HepG2 (cell line): ENCODE measurements at regions not wholly inside any gene's neighbourhood (a gene's known extent, or its start where the extent isn't known, plus 50 kb on each side); places are given as distances from the start of the nearest gene placed in this dataset.

Source experiments
- DPF2 ChIP-seq: sonication (generic); formaldehyde crosslinking; IDR thresholded peaks from 2 replicates; pipeline ENCODE4 v1.4.0; 2020; ENCODE audit warnings: mild to moderate bottlenecking, low read depth, missing genetic modification reagents, borderline replicate concordance
- FOXA1 ChIP-seq, 2 experiments: fragments of 450-650 bp in 1 of 2; sonication (generic) in 1 of 2; formaldehyde crosslinking in 1 of 2; IDR thresholded peaks; 2 replicates each; pipeline versions ENCODE4 v1.4.0 to v1.6.1; 2016 to 2020; ENCODE audit warnings: missing genetic modification reagents in 1 of 2
- GTF3A ChIP-seq: sonication (generic); formaldehyde crosslinking; conservative IDR thresholded peaks from 2 replicates; pipeline ENCODE4 v1.4.0; 2020; ENCODE audit warnings: mild to moderate bottlenecking, missing genetic modification reagents
- HMG20A ChIP-seq: IDR thresholded peaks from 2 replicates; pipeline ENCODE4 v1.6.1; 2016; ENCODE audit warnings: borderline replicate concordance
- HOXA3 ChIP-seq: sonication (generic); formaldehyde crosslinking; IDR thresholded peaks from 2 replicates; pipeline ENCODE4 v1.5.0; 2020; ENCODE audit warnings: missing genetic modification reagents
- IRF1 ChIP-seq: sonication (generic); formaldehyde crosslinking; IDR thresholded peaks from 2 replicates; pipeline ENCODE4 v1.4.0; 2020; ENCODE audit warnings: low read depth, mild to moderate bottlenecking, missing genetic modification reagents
- KDM6A ChIP-seq: IDR thresholded peaks from 2 replicates; pipeline ENCODE4 v1.6.1; 2016; ENCODE audit warnings: low read depth
- NR2F2 ChIP-seq: IDR thresholded peaks from 2 replicates; pipeline ENCODE4 v1.6.1; 2012; ENCODE audit warnings: low read depth, inconsistent platforms, borderline replicate concordance
- NR2F6 ChIP-seq, 2 experiments: IDR thresholded peaks; 2 replicates each; pipeline ENCODE4 v1.6.1; 2016; ENCODE audit warnings: antibody characterized with exemption in 1 of 2, mild to moderate bottlenecking in 1 of 2
- REST ChIP-seq, 2 experiments: IDR thresholded peaks; 2 replicates each; pipeline ENCODE4 v1.6.1; 2011 to 2012; ENCODE audit warnings: low read length in 2 of 2, borderline replicate concordance in 1 of 2, low read depth in 1 of 2, mild to moderate bottlenecking in 1 of 2, moderate library complexity in 1 of 2
- STAG1 ChIP-seq: sonication (generic); formaldehyde crosslinking; IDR thresholded peaks from 2 replicates; pipeline ENCODE4 v1.4.0; 2020; ENCODE audit warnings: missing genetic modification reagents
- TCF7 ChIP-seq: sonication (generic); IDR thresholded peaks from 2 replicates; pipeline ENCODE4 v1.6.1; 2016; ENCODE audit warnings: antibody characterized with exemption, low read depth
- ZBTB7B ChIP-seq: sonication (generic); formaldehyde crosslinking; IDR thresholded peaks from 2 replicates; pipeline ENCODE4 v1.4.0; 2020; ENCODE audit warnings: missing genetic modification reagents
- ZFP82 ChIP-seq: sonication (generic); formaldehyde crosslinking; IDR thresholded peaks from 2 replicates; pipeline ENCODE4 v1.5.1; 2020; ENCODE audit warnings: mild to moderate bottlenecking, missing genetic modification reagents, borderline replicate concordance
- ZNF557 ChIP-seq: sonication (generic); formaldehyde crosslinking; IDR thresholded peaks from 2 replicates; pipeline ENCODE4 v1.4.0; 2020; ENCODE audit warnings: missing genetic modification reagents
- ZNF574 ChIP-seq: sonication (generic); formaldehyde crosslinking; IDR thresholded peaks from 2 replicates; pipeline ENCODE4 v1.4.0; 2020; ENCODE audit warnings: missing genetic modification reagents
- ZNF782 ChIP-seq: sonication (generic); formaldehyde crosslinking; IDR thresholded peaks from 2 replicates; pipeline ENCODE4 v1.4.0; 2020; ENCODE audit warnings: missing genetic modification reagents, mild to moderate bottlenecking, borderline replicate concordance
- ZNF839 ChIP-seq: sonication (generic); formaldehyde crosslinking; IDR thresholded peaks from 2 replicates; pipeline ENCODE4 v1.4.0; 2020; ENCODE audit warnings: missing genetic modification reagents, mild to moderate bottlenecking, borderline replicate concordance
- ZSCAN31 ChIP-seq: sonication (generic); formaldehyde crosslinking; IDR thresholded peaks from 2 replicates; pipeline ENCODE4 v1.5.0; 2020; ENCODE audit warnings: low read depth, mild to moderate bottlenecking, missing genetic modification reagents

GRCh38 chr1:214126697-214127146 is 138.9 kb downstream of the PROX1 start (continued):
- TF ChIP-seq ZBTB7B (CRISPR knock-in tag) (peak; percentile 34; the same call in 1 of the 2 replicates), ZFP82 (CRISPR knock-in tag) (no peak), IRF1 (CRISPR knock-in tag) (no peak), REST (IDR thresholded peaks at IDR 0.05; ENCODE audit: borderline replicate concordance in 1 of 2, low read depth in 1 of 2, low read length in 2 of 2) (peak in 1 of 2 experiments; percentile 58; a peak in 1 of 4 replicates), ZNF782 (CRISPR knock-in tag) (no peak; the same call in 1 of the 2 replicates), ZNF557 (CRISPR knock-in tag) (no peak), KDM6A (CRISPR knock-in tag) (peak; percentile 77), DPF2 (CRISPR knock-in tag) (peak; percentile 72; the same call in 1 of the 2 replicates), TCF7 (peak; percentile 66; the same call in 1 of the 2 replicates), NR2F6 (IDR thresholded peaks at IDR 0.05) (peak; percentile 90), NR2F6 (CRISPR knock-in tag; IDR thresholded peaks at IDR 0.05) (peak; percentile 93), ZNF574 (CRISPR knock-in tag) (peak; percentile 43), FOXA1 (IDR thresholded peaks at IDR 0.05) (no peak), FOXA1 (CRISPR knock-in tag; IDR thresholded peaks at IDR 0.05) (peak; percentile 68), ZNF839 (CRISPR knock-in tag) (no peak), NR2F2 (peak; percentile 90), GTF3A (no peak), ZSCAN31 (CRISPR knock-in tag) (no peak), HOXA3 (CRISPR knock-in tag) (peak; percentile 70), STAG1 (CRISPR knock-in tag) (peak; percentile 34), HMG20A (CRISPR knock-in tag) (peak; percentile 90; the same call in 1 of the 2 replicates)
